ENCODE measurements at regions not wholly inside any gene's neighbourhood (a gene's known extent, or its start where the extent isn't known, plus 50 kb on each side); places are given as distances from the start of the nearest gene placed in this dataset.

DNA sequence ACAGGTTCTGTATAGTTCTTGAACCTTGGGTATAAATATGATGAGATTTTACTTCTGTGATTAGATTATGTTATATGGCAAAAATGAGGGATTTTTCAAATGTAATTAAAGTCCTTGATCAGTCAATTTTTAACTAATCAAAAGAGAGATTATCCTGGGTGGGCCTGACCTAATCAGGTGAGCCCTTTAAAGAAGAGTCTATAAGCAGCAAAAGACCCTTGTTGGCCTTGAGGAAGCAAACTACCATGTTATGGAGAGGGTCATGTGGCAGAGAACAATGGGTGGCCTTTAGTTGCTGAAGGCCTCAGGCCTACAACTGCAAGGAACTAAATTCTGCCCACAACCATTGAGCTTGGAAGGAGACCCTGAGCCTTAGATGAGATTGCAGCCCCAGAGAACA lies 102.5 kb upstream of the RIPOR2 start:
- DNase-seq (ENCODE audit: low read depth, low spot score): no peak

DNA sequence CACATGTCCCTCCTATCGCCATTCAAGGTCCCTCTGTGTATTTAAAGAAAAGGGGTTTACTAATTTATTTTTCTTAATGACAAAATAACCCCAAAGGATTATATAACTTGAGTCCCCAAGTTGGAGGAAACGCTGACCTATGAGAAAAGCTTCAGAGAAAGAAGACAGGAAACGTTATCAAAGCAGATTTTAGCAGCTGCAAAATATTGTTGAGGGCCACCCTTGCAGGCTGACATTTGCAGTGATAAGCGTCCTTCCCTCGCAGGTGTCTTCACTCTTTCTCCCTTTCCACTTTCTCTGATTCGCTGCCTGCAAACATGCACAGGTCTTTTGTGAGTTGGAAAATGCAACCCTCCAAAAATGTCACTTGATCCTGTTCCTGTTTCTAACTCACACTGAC lies 103.2 kb upstream of the RIPOR2 start:
- DNase-seq (ENCODE audit: low read depth, low spot score): no peak

DNA sequence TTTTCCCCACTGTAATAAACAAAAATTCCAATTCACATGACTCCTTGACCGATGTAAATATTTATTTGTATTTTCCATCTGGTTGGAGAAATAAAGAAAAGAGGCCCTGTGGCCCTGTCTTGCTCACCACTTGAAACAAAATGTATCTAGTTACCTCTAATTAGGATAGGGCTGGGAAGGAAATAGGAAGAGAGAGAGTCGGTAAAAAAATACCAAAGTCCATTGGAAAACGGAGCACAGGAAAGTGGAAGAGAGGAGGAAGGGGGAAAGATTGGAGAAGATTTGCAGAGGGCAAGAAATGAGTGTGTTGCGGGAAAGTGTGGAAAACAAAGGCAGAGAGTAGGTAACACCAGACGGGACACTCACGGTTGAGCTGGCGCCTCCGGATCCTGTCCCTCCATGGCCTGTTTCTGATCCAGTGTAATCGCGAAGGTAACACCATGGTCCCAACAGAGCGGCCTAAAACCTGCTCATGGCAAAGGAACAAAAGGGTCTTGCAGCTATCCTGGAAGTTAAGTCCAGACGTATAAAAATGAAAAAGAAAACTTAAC lies 105.8 kb upstream of the RIPOR2 start:
- DNase-seq (ENCODE audit: low read depth, low spot score): no peak

DNA sequence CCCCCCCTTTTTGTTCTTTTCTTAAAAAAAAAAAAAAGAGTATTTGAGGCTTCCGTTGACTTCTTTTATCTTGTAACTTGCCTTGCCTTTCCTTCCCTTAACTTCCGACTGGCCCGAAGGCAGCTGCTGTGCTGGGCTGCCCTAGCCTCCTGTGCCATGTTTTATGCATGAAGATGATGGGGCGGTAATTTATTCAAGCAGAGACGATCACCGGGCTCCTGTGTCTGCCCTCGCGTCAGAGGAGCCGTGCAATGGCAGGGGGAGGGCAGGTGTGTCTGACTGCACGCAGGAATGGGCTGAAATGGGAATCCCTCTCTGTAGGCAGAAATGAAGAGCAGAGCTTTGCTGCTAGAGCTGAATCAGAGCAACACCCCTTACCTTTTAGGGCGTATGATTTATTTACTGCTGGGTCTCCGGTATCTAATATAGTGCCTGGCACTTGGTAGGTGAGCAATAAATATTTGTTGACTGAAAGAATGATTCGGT lies 106.3 kb upstream of the RIPOR2 start:
- DNase-seq (ENCODE audit: low read depth, low spot score): no peak

DNA sequence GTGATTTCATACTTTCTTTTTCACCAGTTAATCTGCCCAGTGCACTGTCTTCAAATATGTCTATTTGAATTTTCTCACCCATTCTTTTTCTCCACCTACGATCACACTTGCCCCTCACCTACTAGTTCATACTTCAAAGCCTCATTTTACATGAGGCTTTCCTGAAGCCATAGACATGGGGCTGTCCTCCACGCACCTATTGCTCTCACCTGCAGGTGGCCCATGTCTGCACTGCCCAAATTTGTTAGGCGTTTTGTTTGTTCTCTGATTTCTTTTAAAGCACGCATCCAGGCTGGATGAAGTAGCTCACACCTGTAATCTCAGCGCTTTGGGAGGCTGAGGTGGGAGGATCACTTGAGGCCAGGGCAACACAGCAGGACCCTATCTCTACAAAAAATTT lies 106.8 kb upstream of the RIPOR2 start:
- no peak for DNase-seq (ENCODE audit: low read depth, low spot score)

DNA sequence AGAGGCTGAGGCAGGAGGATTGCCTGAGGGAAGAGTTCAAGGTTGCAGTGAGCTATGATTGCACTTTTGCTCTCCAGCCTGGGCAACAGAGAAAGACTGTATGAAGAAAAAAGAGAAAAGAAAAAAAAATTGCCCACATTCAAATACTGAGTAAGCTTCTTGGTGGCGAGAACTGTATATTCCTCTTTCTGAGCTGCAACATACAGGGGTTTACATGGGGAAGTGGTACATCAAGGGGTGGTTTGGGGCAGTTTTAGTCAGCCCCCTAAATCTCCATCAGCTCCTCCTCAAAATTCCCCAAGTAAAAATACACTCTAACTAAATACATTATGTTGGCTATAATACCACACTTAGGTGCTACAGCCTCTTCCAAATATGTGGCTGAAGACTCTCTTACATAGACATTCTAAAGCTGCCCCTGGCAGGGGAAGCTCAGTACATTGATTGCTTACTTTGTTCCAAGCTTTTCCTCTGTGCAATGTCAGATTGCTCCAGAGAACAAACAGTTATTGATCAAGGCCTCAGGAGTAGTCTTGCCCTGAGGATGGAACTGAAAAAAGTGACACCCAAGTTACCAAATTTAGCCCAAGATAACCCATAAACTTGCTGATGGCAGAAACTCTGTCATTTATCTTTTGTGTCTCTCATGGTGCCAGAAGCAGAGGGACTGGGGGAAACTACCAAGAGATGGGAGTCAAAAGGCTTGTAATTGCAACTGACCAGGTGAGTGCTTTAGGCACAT lies 107.4 kb upstream of the RIPOR2 start:
- DNase-seq (ENCODE audit: low read depth, low spot score): no peak

DNA sequence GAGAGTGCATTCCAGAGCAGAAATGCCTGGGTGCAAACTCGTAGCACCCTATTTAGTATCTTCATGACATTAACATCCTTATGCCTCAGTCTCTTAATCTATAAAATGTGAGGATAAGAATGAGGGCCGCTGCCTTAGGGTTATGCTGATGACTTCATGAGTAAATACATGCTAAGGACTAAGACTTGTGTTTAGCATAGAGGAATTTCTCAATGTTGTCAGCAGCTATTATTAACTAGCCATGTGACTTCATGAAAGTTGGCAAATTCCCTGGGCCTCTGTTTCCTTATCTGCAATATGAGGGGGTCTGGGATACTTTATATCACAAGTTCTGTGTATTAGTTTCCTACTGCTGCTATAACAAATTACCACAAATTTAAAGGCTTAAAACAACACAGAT lies 108.1 kb upstream of the RIPOR2 start:
- DNase-seq (ENCODE audit: low read depth, low spot score): no peak

DNA sequence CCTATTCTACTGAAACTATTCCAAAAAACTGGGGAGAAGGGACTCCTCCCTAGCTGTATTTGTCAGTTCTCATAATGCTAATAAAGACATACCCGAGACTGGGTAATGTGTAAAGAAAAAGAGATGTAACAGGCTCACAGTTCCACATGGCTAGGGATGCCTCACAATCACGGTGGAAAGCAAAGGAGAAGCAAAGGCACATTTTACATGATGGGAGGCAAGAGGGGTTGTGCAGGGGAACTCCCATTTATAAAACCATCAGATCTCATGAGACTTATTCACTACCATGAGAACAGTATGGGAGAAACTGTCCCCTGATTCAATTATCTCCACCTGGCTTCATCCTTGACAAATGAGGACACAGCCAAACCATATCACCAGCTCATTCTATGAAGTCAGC lies 111.2 kb upstream of the RIPOR2 start:
- DNase-seq (ENCODE audit: low read depth, low spot score): no peak

DNA sequence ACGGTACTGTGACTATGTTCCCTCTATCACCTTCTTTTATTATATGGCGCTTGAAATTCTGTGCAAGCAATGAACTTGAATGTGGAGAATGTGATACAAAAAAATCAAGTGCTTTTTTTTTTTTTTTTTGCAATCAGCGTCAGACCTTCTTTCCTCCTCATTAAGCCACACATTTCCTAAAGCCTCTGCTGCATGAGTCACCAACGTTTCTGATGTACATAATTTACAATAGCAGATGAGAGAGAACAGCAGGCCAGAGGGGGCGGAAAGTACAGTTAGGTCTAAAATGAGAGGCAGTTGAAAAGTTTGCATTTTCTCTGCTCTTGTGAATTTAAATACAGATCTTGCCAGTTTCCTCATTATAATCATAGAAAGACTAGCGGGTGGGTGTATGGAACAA lies 114.6 kb upstream of the RIPOR2 start:
- DNase-seq (ENCODE audit: low read depth, low spot score): peak; percentile 33

DNA sequence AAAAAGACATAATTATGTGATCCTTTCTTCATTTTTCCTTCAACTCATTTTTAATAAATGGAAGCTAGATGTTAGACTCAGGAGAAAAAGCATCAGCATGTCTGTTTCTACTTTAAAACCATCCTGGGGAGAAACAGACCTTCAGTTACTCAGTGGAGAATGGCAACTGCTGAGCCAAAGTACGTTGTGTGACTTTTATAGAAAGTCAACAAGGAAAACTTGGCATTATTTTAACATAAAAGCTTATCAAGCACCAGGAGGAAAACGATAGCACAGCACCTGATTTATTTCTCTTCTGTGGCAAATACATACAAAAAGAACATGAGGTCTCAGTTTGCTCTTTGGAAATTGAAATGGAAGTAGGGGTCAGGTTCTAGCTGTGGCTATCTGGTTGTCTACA lies 115.3 kb upstream of the RIPOR2 start:
- no peak for DNase-seq (ENCODE audit: low read depth, low spot score)

DNA sequence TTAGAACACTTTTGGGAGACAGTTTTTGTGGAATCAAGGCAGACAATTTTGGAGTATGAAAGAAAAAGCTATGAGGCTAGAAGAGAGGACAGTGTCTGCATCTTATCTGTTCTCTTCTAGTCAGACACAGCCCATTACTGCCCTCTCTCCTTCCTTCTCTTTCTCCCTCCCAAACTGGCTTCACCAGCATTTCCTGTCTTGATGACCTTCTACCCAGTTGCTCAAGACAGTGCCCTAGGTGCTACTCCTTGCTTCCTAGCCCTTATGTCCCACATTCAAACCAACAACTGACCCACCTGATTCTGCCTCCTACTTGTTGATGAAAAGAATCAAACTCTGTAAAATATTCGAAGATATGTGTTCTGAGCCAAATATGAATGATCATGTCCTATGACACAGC lies 116.4 kb upstream of the RIPOR2 start:
- no peak for DNase-seq (ENCODE audit: low read depth, low spot score)

DNA sequence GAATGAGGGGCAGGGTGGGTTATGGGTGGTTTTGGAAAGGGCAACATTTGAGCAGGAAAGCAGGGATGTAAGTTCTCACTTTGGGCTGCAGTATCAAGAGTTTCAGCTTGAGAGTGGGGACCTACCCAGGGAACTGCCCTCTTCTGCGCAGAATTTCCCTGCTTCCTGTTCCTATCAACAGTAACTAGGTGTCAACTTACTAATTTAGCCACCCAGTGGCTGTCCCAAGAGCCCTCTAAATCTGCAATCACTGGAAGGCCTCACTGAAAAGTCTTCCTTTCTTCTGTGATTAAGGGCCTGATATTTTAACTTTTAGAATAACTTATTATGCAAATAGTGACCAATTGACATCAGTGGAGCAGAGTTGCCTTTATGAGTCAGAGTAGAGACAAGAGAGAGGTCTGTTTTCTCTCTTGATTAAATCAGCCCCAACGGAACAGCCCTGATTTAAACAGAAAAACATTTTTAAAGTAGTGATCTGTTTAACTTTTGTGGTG lies 118.2 kb upstream of the RIPOR2 start:
- DNase-seq (ENCODE audit: low read depth, low spot score): no peak

DNA sequence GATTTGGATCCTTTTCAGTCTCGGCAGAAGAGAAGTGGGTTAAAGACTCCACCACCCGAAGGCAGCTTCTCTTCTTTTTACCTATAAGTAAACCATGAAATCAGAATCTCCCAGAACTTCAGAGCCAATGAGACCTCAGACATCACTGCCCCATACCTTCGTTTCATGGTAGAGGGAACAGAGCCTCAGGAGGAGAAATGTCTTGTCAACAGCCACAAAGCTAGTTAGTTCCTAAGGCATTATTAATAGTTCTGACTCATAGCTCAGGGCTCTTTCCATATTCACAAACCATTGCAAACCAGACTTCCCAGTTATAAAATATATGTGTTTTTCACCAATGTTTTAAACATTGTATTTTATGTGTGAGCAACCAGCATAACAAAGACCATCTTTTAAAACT lies 118.7 kb upstream of the RIPOR2 start:
- no peak for DNase-seq (ENCODE audit: low read depth, low spot score)

DNA sequence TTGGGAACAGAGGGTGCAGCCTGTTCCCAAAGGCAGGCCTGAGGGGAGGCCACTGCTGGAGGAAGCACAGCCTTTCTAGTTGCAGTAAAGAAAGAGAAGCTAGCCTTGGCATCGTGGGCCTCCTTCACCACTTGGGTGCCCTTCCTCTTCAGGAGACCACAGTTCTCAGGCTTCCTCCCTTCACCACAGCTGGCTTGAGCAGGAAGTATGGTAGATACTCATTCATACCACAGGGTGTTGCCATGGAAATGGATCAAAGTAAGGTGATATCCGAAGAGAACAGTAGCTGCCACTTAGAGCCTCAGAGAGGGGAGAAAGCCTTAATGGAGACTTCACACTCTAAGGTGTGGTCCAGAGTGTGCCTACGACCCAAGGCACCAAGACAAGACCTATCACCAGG lies 120.4 kb upstream of the RIPOR2 start:
- DNase-seq (ENCODE audit: low read depth, low spot score): no peak

DNA sequence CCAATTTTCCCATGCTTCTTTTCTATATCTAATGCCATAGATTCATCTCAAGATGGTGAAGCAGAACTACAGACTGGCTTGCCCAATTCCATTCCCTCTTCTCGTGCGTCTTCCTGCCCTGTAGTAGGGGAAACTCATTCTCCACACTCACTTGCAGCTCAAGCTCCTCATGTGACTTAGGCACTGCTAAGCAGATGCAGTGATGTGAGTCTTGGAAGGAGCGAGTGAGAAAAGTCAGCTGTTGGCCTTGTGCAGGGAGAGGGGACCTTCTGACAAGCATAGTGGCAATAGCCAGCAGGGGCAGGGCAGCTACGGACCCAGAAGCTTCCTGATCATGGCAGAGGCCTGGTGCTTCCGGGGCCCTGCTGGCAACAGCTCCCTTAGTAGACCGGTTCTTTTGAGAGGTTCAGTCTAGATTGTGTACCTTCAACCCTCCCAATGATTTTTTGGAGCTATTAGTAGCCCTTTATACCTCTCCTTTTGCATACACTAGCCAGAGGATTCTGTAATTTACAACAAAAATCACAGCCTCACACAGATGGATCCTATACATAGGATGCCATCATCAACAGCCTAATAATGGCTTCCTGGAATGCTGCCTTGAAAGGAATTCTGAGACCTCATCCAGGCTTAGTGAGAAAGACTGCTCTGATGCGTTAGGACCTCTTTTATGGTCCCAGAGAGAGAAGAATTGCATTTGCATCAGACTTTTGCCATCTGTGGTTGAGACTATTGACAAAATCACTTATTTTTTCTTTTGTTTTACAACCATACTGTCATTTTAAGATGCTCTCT lies 121.5 kb upstream of the RIPOR2 start:
- DNase-seq (ENCODE audit: low read depth, low spot score): no peak

DNA sequence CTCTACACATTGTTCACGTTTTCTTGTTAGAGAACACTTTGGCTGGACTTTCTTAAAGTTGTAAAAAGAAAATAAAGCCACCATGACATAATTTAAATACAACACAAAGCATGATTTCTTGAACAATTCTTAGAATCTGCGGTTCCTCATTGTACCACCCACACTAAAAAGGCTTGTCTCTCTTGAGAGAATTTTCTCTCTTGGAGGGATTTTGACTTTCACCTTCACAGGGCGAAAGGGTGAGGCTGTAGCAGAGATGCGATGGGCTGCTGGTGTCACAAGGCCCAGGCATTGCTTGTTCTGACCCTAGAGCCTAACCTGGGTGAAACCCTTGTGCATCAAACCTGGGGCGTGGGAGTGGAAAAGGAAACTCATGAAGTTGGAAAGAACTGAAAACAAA lies 122.7 kb upstream of the RIPOR2 start:
- no peak for DNase-seq (ENCODE audit: low read depth, low spot score)

DNA sequence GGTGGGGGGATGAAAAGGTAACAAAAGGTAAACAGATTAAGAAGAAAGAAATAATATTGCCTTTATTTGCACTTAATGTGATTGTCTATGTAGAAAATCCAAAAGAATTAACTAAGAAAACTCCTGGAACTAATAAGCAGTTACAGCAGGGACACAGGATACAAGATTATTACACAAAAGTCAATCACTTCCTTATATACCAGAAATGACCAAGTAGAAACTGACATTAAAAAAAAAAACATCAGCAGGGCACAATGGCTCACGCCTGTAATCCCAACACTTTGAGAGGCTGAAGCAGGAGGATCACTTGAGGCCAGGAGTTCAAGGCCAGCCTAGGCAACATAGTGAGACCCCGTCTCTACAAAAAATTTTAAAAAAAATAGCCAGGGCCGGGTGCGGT lies 123.2 kb upstream of the RIPOR2 start:
- DNase-seq (ENCODE audit: low read depth, low spot score): no peak

DNA sequence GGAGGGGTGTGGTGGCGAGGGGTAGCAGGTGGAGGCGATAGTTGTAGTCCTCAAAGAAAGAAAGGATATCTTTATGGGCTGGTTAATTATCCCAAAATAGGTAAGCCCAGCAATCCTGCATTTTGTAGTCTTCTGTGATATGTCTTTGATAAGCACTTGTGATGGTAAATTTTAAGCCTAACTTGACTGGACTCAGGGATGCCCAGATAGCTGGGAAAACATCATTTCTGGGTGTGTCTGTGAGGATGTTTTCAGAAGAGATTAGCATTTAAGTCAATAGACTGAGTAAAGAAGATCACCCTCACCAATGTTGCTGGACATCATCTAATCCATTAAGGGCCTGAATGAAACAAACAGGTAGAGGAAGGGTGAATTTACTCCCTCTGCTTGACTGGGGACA lies 124.8 kb upstream of the RIPOR2 start:
- no peak for DNase-seq (ENCODE audit: low read depth, low spot score)

DNA sequence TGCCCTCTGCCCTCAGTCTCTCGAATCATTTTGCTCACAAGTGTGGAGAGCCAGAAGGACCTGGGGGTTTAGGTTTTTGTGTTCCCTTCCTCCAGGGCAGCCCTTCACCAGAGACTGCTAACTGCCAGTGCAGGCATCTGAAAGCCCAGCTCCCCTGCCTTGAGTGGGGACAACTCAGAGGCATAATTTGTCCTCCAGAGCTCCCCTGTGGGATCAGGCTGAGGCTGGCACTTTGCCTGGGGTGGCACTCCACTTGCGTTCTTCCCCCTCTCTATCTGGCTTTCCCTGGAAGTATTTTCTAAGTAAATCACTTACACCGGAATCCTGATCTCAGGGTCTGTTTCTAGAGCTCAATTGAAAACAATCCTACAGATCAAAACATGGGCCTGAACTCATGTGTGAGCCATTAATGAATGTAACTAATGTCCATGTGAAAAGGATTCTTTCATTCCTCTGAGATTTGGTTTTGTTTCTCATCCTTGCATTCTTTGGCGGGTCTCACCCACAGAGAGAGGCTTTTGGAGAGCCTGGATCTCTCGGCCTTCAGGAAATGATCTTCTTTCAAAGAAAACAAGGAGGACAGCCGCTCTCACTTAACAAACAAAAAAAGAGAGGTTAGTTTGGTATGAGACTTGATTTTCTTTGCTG lies 125.7 kb upstream of the RIPOR2 start:
- no peak for DNase-seq (ENCODE audit: low read depth, low spot score)

DNA sequence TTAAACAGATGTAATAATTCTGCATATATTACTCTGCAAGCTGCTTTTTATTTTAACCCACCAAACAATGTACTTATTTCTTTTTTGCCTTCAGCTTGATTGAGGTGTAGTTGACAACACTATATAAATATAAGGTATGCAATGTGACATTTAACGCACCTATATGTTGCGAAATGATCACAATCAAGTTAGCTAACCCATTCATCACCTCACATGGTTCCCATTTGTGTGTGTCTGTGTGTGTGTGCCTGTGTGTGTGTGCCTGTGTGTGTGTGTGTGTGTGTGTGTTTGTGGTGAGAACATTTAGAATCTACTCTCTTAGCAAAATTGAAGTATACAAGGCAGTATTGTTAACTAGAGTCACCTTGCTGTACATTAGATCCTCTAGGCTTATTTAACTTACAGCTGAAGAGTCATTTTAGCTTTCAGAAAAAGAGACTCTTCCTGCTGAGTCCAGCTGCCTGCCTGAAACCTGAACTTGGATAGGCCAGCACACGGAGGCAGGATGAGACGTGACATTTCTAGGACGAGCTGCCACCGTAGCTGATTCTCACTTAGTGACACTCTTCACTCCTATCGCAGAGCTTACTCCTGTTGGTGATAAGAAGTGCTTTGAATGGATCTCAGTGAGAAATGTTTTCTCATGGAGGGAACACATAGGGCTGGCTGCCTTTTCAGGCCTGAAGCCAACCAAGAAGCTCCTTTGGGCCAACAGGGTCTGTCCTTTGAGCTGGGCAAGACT lies 126.5 kb upstream of the RIPOR2 start:
- no peak for DNase-seq (ENCODE audit: low read depth, low spot score)

DNA sequence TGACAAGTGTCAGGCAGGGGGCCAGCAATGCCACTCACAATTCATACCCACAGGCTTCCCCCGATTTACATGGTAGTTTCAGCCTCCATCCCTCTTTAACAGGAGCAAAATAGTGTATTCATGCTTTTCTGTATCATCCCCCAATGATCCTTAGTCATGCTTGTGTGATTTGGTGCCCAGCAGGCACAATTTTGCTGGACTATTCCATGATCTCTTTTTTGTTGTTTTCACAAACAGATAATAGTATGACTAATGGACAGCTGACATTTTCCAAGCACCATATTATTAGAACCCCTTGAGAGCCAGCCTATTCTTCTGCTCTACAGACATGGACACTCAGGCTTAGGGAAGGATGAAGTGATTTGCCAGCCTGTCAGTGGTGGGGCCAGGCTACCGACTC lies 128.2 kb upstream of the RIPOR2 start:
- no peak for DNase-seq (ENCODE audit: low read depth, low spot score)
